Progenitor cell of endocrine pancreas (in vitro differentiated cells): ENCODE measurements at regions not wholly inside any gene's neighbourhood (a gene's known extent, or its start where the extent isn't known, plus 50 kb on each side); places are given as distances from the start of the nearest gene placed in this dataset.
"Not testable (repeated sequence)": the region's sequence is repeated elsewhere in the genome, so short reads cannot be mapped to it uniquely, and the experiment has no call there.

Source experiments
- DNase-seq: peaks from one replicate; pipeline ENCODE4 v3.0.0; 2021; ENCODE audit warnings: low spot score; ENCODE audit not compliant: unreplicated experiment
- H3K27ac Mint-ChIP-seq: 2 replicates; pipeline ENCODE4 v1.8.0; 2021; ENCODE audit warnings: mild to moderate bottlenecking, moderate library complexity, mixed read lengths
- H3K27me3 Mint-ChIP-seq: 2 replicates; pipeline ENCODE4 v1.8.0; 2021; ENCODE audit warnings: mixed read lengths
- H3K36me3 Mint-ChIP-seq: 2 replicates; pipeline ENCODE4 v1.8.0; 2022; ENCODE audit warnings: mixed read lengths; ENCODE audit not compliant: insufficient read depth
- H3K4me1 Mint-ChIP-seq: 2 replicates; pipeline ENCODE4 v1.8.0; 2021; ENCODE audit warnings: low read depth, mixed read lengths
- H3K4me3 Mint-ChIP-seq: 2 replicates; pipeline ENCODE4 v1.8.0; 2021; ENCODE audit warnings: low read depth, mild to moderate bottlenecking, moderate library complexity, mixed read lengths
- H3K9me3 Mint-ChIP-seq: 2 replicates; pipeline ENCODE4 v1.8.0; 2021; ENCODE audit warnings: low read depth, mixed read lengths
- TF ChIP-seq, protein P1 (sequence below): fragments of 200-600 bp; sonication (generic); IDR thresholded peaks from one replicate; pipeline ENCODE4 v1.5.0; 2021; ENCODE audit warnings: antibody characterized with exemption, mild to moderate bottlenecking; ENCODE audit not compliant: unreplicated experiment

DNA sequence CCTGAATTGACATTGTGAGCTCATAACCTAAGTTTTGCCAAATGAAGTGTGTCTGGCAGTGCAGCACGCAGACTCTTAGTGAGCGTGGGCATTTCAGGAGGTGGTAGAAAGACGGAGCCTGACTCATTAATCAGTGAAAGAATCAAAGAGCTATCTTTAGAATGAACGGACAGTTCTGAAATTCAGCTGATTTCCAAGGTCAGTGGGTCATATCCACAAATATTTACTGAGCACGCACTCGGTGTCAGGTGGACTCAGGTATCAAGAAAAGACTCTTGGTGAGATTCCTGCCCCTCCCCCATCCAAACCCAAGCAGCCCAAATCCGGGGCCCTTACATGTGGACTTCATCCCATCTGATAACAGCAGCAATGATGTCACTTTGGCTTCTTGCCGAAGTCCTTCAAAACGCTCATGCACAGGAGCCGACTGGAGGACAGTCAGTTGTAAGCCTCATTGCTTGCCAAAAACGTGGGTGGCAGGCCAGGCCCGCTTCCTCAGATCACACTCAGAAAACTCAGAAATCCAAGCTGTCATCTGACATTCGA is 185.8 kb downstream of the HS3ST3A1 start:
- DNase-seq, result no peak
- no peak overlapping the region for H3K27ac Mint-ChIP-seq
- H3K27me3 Mint-ChIP-seq, result peaks cover 8% of the 10 kb centered on the region
- peaks cover 11% of the 10 kb centered on the region for H3K4me1 Mint-ChIP-seq
- H3K4me3 Mint-ChIP-seq, result no peak overlapping the region
- no peaks in the 10 kb centered on the region for H3K36me3 Mint-ChIP-seq
- no peaks in the 10 kb centered on the region for H3K9me3 Mint-ChIP-seq
- TF ChIP-seq, protein P1, sequence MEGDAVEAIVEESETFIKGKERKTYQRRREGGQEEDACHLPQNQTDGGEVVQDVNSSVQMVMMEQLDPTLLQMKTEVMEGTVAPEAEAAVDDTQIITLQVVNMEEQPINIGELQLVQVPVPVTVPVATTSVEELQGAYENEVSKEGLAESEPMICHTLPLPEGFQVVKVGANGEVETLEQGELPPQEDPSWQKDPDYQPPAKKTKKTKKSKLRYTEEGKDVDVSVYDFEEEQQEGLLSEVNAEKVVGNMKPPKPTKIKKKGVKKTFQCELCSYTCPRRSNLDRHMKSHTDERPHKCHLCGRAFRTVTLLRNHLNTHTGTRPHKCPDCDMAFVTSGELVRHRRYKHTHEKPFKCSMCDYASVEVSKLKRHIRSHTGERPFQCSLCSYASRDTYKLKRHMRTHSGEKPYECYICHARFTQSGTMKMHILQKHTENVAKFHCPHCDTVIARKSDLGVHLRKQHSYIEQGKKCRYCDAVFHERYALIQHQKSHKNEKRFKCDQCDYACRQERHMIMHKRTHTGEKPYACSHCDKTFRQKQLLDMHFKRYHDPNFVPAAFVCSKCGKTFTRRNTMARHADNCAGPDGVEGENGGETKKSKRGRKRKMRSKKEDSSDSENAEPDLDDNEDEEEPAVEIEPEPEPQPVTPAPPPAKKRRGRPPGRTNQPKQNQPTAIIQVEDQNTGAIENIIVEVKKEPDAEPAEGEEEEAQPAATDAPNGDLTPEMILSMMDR, result no peak

DNA sequence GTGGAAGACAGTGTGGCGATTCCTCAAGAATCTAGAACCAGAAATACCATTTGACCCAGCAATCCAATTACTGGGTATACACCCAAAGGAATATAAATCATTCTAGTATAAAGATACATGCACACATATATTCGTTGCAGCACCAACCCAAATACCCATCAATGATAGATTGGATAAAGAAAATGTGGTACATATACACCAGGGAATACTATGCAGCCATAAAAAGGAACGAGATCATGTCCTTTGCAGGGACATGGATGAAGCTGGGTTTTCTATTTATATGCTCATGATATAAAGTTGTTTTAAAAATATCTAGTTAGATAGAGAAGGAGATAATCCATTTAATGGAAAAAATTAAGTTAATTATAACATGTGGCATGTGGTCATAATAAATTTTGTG is 186.5 kb downstream of the HS3ST3A1 start:
- H3K4me1 Mint-ChIP-seq, result peaks cover 14% of the 10 kb centered on the region
- not testable (repeated sequence) for H3K4me3 Mint-ChIP-seq, H3K36me3 Mint-ChIP-seq, H3K27me3 Mint-ChIP-seq, H3K9me3 Mint-ChIP-seq, DNase-seq, H3K27ac Mint-ChIP-seq

DNA sequence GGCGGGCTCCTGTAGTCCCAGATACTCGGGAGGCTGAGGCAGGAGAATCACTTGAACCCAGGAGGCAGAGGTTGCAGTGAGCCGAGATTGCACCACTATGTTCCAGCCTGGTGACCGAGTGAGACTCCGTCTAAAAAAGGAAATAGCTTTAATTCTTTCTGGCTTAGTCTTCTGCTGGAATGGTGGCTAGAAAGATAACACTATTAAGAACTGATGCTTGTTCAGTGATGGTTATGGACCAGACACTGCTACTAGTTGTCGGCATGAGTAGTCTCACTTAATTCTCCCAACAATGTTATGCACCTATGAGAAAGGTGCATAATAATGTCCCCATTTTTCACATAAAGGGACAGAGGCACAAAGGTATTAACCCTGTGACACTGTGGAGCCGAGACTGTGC is 188.7 kb downstream of the HS3ST3A1 start:
- TF ChIP-seq, protein P1, result no peak
- no peak overlapping the region for H3K4me3 Mint-ChIP-seq

DNA sequence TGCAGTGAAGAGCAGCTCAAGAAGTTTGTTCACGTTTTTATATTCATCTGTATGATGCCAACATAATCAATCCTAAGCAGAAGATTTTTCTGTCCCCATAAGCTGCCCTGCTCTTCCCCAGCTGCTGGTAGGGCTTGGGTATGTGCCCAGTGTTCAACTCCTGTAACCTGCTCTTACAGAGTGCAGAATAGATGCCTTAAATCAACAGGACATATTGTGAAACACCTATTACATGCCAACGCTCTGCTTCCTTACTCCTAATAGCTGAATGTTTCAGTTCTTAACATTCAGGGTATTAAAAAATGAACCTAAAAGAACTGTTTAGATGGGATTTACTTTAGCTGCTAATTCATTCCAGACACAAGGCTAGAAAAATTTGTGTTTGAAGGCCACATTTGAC is 190.9 kb downstream of the HS3ST3A1 start:
- Mint-ChIP-seq H3K27me3 (peaks cover 2% of the 10 kb centered on the region), H3K4me3 (no peak overlapping the region), H3K9me3 (no peaks in the 10 kb centered on the region), H3K4me1 (peaks cover 16% of the 10 kb centered on the region), H3K27ac (no peak overlapping the region), H3K36me3 (no peaks in the 10 kb centered on the region)
- no peak for DNase-seq
- TF ChIP-seq, protein P1, result no peak

More for the DNA sequence above, 188.7 kb downstream of the HS3ST3A1 start:
- H3K4me1 Mint-ChIP-seq, result peaks cover 20% of the 10 kb centered on the region
- H3K27me3 Mint-ChIP-seq, result peaks cover 8% of the 10 kb centered on the region
- DNase-seq, result no peak
- no peak overlapping the region for H3K27ac Mint-ChIP-seq
- no peaks in the 10 kb centered on the region for H3K9me3 Mint-ChIP-seq
- H3K36me3 Mint-ChIP-seq, result no peaks in the 10 kb centered on the region

DNA sequence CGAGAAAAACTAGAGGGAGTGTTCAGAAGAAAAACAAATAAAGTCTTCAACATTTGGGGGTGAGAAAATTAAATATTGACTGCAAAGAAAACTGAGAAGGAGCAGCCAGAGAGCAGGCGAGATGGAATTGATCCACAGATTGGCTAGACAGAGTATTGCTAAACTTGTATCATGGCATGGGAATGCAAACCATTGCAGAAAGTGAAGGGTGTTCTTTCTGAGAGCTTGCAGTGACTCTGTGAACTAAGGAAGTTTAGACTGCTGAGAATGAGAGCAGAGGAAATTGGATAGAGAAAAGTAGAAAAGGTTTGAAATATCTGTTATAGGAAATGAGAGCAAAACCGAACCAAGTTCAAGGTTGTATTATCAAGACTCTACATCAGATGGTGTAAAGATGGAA is 191.5 kb downstream of the HS3ST3A1 start:
- Mint-ChIP-seq H3K27ac (no peak overlapping the region), H3K27me3 (peaks cover 3% of the 10 kb centered on the region), H3K36me3 (no peaks in the 10 kb centered on the region), H3K4me1 (peaks cover 14% of the 10 kb centered on the region), H3K4me3 (no peak overlapping the region), H3K9me3 (no peaks in the 10 kb centered on the region)
- TF ChIP-seq, protein P1, result no peak
- DNase-seq, result no peak

DNA sequence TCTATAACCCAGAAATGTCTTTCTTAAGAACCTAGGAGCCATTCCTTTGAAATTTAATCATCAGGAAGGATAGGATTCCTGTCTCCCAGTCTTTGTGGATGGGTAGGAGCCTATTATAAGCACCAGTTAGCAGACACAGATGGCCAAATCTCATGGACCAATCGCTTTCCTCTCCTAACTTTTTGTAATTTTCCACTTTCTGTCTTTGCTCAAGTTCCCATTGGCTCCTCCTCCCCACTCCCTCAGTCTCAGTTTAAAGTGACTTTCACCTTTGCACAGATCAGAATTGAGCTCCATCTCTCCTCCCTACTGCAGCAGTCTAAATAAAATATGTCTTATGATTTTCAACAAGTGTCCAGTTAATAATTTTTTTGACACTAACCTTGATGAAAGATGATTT is 192.3 kb downstream of the HS3ST3A1 start:
- Mint-ChIP-seq H3K4me3 (no peak overlapping the region), H3K4me1 (peaks cover 17% of the 10 kb centered on the region), H3K27me3 (peaks cover 3% of the 10 kb centered on the region), H3K36me3 (no peaks in the 10 kb centered on the region), H3K27ac (no peak overlapping the region), H3K9me3 (no peaks in the 10 kb centered on the region)
- TF ChIP-seq, protein P1, result no peak
- DNase-seq, result no peak
